ENCODE measurements at regions not wholly inside any gene's neighbourhood (a gene's known extent, or its start where the extent isn't known, plus 50 kb on each side); places are given as distances from the start of the nearest gene placed in this dataset.
"Not testable (repeated sequence)": the region's sequence is repeated elsewhere in the genome, so short reads cannot be mapped to it uniquely, and the experiment has no call there.

- Histone ChIP-seq H3K27me3 (ENCODE audit: insufficient read depth, insufficient read length) (no peaks in the 10 kb centered on the region), H3K9ac (ENCODE audit: insufficient read length, low read depth) (no peak overlapping the region), H3K4me1 (ENCODE audit: insufficient read depth, insufficient read length) (no peaks in the 10 kb centered on the region), H3K4me3 (ENCODE audit: insufficient read length, low read depth) (no peak overlapping the region), H3K9me3 (ENCODE audit: insufficient read depth, low read length) (no peaks in the 10 kb centered on the region), H3K36me3 (ENCODE audit: insufficient read depth, insufficient read length, low read length) (no peaks in the 10 kb centered on the region)
- no peak for TF ChIP-seq YY1 (IDR thresholded peaks at IDR 0.05; ENCODE audit: insufficient read depth, insufficient read length)
- no peak for DNase-seq (ENCODE audit: low read depth, low spot score)
These were observed 953.1 kb upstream of the ZNF722 start for GRCh38 chr7:63045575-63045974.

- DNase-seq (ENCODE audit: low read depth, low spot score) = no peak
- no peak overlapping the region for H3K4me3 ChIP-seq (ENCODE audit: insufficient read length, low read depth)
- no peaks in the 10 kb centered on the region for H3K4me1 ChIP-seq (ENCODE audit: insufficient read depth, insufficient read length)
- no peaks in the 10 kb centered on the region for H3K9me3 ChIP-seq (ENCODE audit: insufficient read depth, low read length)
- no peak overlapping the region for H3K9ac ChIP-seq (ENCODE audit: insufficient read length, low read depth)
- TF ChIP-seq YY1 (IDR thresholded peaks at IDR 0.05; ENCODE audit: insufficient read depth, insufficient read length) (no peak), SUZ12 (IDR thresholded peaks at IDR 0.05; ENCODE audit: extremely low read depth, insufficient read depth, insufficient read length) (no peak), ZNF274 (IDR thresholded peaks at IDR 0.05; ENCODE audit: low read depth, low read length) (no peak)
- H3K27me3 ChIP-seq (ENCODE audit: insufficient read depth, insufficient read length) = no peaks in the 10 kb centered on the region
- H3K36me3 ChIP-seq (ENCODE audit: insufficient read depth, insufficient read length, low read length) = no peaks in the 10 kb centered on the region
These were observed 952.0 kb upstream of the ZNF722 start for GRCh38 chr7:63046612-63047011.

- Histone ChIP-seq H3K4me1 (ENCODE audit: insufficient read depth, insufficient read length) (no peaks in the 10 kb centered on the region), H3K36me3 (ENCODE audit: insufficient read depth, insufficient read length, low read length) (no peaks in the 10 kb centered on the region), H3K4me3 (ENCODE audit: insufficient read length, low read depth) (no peak overlapping the region), H3K27me3 (ENCODE audit: insufficient read depth, insufficient read length) (no peaks in the 10 kb centered on the region), H3K9ac (ENCODE audit: insufficient read length, low read depth) (no peak overlapping the region), H3K9me3 (ENCODE audit: insufficient read depth, low read length) (no peaks in the 10 kb centered on the region)
- TF ChIP-seq YY1 (IDR thresholded peaks at IDR 0.05; ENCODE audit: insufficient read depth, insufficient read length) = no peak
- no peak for TF ChIP-seq ZNF274 (IDR thresholded peaks at IDR 0.05; ENCODE audit: low read depth, low read length)
- TF ChIP-seq SUZ12 (IDR thresholded peaks at IDR 0.05; ENCODE audit: extremely low read depth, insufficient read depth, insufficient read length) = no peak
- no peak for DNase-seq (ENCODE audit: low read depth, low spot score)
These were observed 951.6 kb upstream of the ZNF722 start for GRCh38 chr7:63047061-63047460.

GRCh38 chr7:63047546-63047945 lies 951.1 kb upstream of the ZNF722 start:
- H3K9ac ChIP-seq (ENCODE audit: insufficient read length, low read depth) = no peak overlapping the region
- H3K36me3 ChIP-seq (ENCODE audit: insufficient read depth, insufficient read length, low read length) = no peaks in the 10 kb centered on the region
- TF ChIP-seq YY1 (IDR thresholded peaks at IDR 0.05; ENCODE audit: insufficient read depth, insufficient read length) = no peak
- no peak for TF ChIP-seq ZNF274 (IDR thresholded peaks at IDR 0.05; ENCODE audit: low read depth, low read length)
- TF ChIP-seq SUZ12 (IDR thresholded peaks at IDR 0.05; ENCODE audit: extremely low read depth, insufficient read depth, insufficient read length) = no peak
- no peaks in the 10 kb centered on the region for H3K27me3 ChIP-seq (ENCODE audit: insufficient read depth, insufficient read length)
- H3K9me3 ChIP-seq (ENCODE audit: insufficient read depth, low read length) = no peaks in the 10 kb centered on the region
- H3K4me3 ChIP-seq (ENCODE audit: insufficient read length, low read depth) = no peak overlapping the region
- DNase-seq (ENCODE audit: low read depth, low spot score) = no peak
- H3K4me1 ChIP-seq (ENCODE audit: insufficient read depth, insufficient read length) = no peaks in the 10 kb centered on the region

- H3K9me3 ChIP-seq (ENCODE audit: insufficient read depth, low read length) = no peaks in the 10 kb centered on the region
- no peaks in the 10 kb centered on the region for H3K36me3 ChIP-seq (ENCODE audit: insufficient read depth, insufficient read length, low read length)
- TF ChIP-seq ZNF274 (IDR thresholded peaks at IDR 0.05; ENCODE audit: low read depth, low read length) (no peak), SUZ12 (IDR thresholded peaks at IDR 0.05; ENCODE audit: extremely low read depth, insufficient read depth, insufficient read length) (no peak)
- H3K9ac ChIP-seq (ENCODE audit: insufficient read length, low read depth) = no peak overlapping the region
- no peak overlapping the region for H3K4me3 ChIP-seq (ENCODE audit: insufficient read length, low read depth)
- no peak for DNase-seq (ENCODE audit: low read depth, low spot score)
- no peaks in the 10 kb centered on the region for H3K27me3 ChIP-seq (ENCODE audit: insufficient read depth, insufficient read length)
- H3K4me1 ChIP-seq (ENCODE audit: insufficient read depth, insufficient read length) = no peaks in the 10 kb centered on the region
These were observed 944.4 kb upstream of the ZNF722 start for GRCh38 chr7:63054191-63054661.

GRCh38 chr7:63057265-63057664 lies 941.4 kb upstream of the ZNF722 start:
- H3K4me3 ChIP-seq (ENCODE audit: insufficient read length, low read depth) = no peak overlapping the region
- H3K4me1 ChIP-seq (ENCODE audit: insufficient read depth, insufficient read length) = no peaks in the 10 kb centered on the region
- H3K9me3 ChIP-seq (ENCODE audit: insufficient read depth, low read length) = no peaks in the 10 kb centered on the region
- TF ChIP-seq YY1 (IDR thresholded peaks at IDR 0.05; ENCODE audit: insufficient read depth, insufficient read length) (no peak), SUZ12 (IDR thresholded peaks at IDR 0.05; ENCODE audit: extremely low read depth, insufficient read depth, insufficient read length) (no peak), ZNF274 (IDR thresholded peaks at IDR 0.05; ENCODE audit: low read depth, low read length) (no peak)
- H3K9ac ChIP-seq (ENCODE audit: insufficient read length, low read depth) = no peak overlapping the region
- H3K27me3 ChIP-seq (ENCODE audit: insufficient read depth, insufficient read length) = no peaks in the 10 kb centered on the region
- no peaks in the 10 kb centered on the region for H3K36me3 ChIP-seq (ENCODE audit: insufficient read depth, insufficient read length, low read length)
- DNase-seq (ENCODE audit: low read depth, low spot score) = no peak

- H3K36me3 ChIP-seq (ENCODE audit: insufficient read depth, insufficient read length, low read length); H3K9me3 ChIP-seq (ENCODE audit: insufficient read depth, low read length); DNase-seq (ENCODE audit: low read depth, low spot score); H3K27me3 ChIP-seq (ENCODE audit: insufficient read depth, insufficient read length); H3K4me1 ChIP-seq (ENCODE audit: insufficient read depth, insufficient read length); H3K9ac ChIP-seq (ENCODE audit: insufficient read length, low read depth); H3K4me3 ChIP-seq (ENCODE audit: insufficient read length, low read depth): not testable (repeated sequence)
These were observed 937.9 kb upstream of the ZNF722 start for GRCh38 chr7:63060701-63061100.

GRCh38 chr7:63065684-63066083 lies 933.0 kb upstream of the ZNF722 start:
- Histone ChIP-seq H3K9ac (ENCODE audit: insufficient read length, low read depth) (no peak overlapping the region), H3K9me3 (ENCODE audit: insufficient read depth, low read length) (no peaks in the 10 kb centered on the region), H3K27me3 (ENCODE audit: insufficient read depth, insufficient read length) (no peaks in the 10 kb centered on the region), H3K36me3 (ENCODE audit: insufficient read depth, insufficient read length, low read length) (no peaks in the 10 kb centered on the region), H3K4me3 (ENCODE audit: insufficient read length, low read depth) (no peak overlapping the region), H3K4me1 (ENCODE audit: insufficient read depth, insufficient read length) (no peaks in the 10 kb centered on the region)
- TF ChIP-seq ZNF274 (IDR thresholded peaks at IDR 0.05; ENCODE audit: low read depth, low read length) = no peak
- TF ChIP-seq SUZ12 (IDR thresholded peaks at IDR 0.05; ENCODE audit: extremely low read depth, insufficient read depth, insufficient read length) = no peak
- no peak for TF ChIP-seq YY1 (IDR thresholded peaks at IDR 0.05; ENCODE audit: insufficient read depth, insufficient read length)
- DNase-seq (ENCODE audit: low read depth, low spot score) = no peak

GRCh38 chr7:63066235-63066634 lies 932.4 kb upstream of the ZNF722 start:
- not testable (repeated sequence) for H3K27me3 ChIP-seq (ENCODE audit: insufficient read depth, insufficient read length); H3K36me3 ChIP-seq (ENCODE audit: insufficient read depth, insufficient read length, low read length); H3K9ac ChIP-seq (ENCODE audit: insufficient read length, low read depth); H3K4me3 ChIP-seq (ENCODE audit: insufficient read length, low read depth); DNase-seq (ENCODE audit: low read depth, low spot score); H3K4me1 ChIP-seq (ENCODE audit: insufficient read depth, insufficient read length); H3K9me3 ChIP-seq (ENCODE audit: insufficient read depth, low read length)
